ENCODE measurements at regions not wholly inside any gene's neighbourhood (a gene's known extent, or its start where the extent isn't known, plus 50 kb on each side); places are given as distances from the start of the nearest gene placed in this dataset.
A peak's percentile ranks its signal among the peaks of the same experiment; 100 is the strongest.

DNA sequence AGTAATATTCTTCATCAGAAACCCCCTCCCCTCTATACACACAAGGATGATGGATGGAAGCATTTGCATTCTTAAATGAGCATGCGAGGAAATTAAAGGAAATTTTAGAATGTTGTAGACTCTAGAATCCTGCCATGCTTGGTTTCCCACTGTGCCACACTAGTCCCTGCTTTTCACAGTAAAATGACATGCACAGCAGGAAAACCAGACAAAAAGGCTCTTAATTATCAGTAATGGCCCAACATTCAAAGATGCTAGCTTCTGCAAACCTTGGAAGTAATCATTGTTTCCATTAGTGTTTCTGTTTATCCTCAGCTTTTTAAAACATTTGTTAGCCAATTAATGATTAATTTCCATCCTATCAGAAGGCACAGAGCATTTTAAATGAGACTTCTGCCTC lies 255.8 kb downstream of the SLCO4C1 start:
- no peak for TF ChIP-seq POLR2A (IDR thresholded peaks at IDR 0.05)
- DNase-seq (ENCODE audit: low spot score in 2 of 2), result no peak
- intact Hi-C loops (cut with DNase I; ENCODE audit: low total_unique reads), result no loop called here
- 74 to 78% methylated on average over 1 of the region's 1 CpG for WGBS, 2 donors
- no peak overlapping the region for H3K4me3 ChIP-seq (ENCODE audit: low read depth, poor library complexity, severe bottlenecking)

DNA sequence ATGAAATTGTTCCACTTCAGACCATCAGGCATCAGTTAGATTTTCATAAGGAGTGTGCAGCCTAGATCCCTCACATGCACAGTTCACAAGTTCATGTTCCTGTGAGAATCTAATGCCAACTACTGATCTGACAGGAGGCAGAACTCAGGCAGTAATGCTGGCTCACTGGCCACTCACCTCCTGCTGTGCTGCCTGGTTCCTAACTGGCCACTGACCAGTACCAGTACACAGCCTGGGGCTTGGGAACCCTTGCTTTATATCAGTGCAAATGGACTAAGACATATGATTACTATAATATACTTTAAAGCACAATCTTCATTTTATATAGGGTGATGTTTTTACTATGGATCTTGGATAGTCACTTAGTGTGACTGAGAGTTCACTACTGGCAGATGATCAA lies 259.2 kb downstream of the SLCO4C1 start:
- intact Hi-C loops (cut with DNase I; ENCODE audit: low total_unique reads), result no loop called here
- no peak overlapping the region for H3K4me3 ChIP-seq (ENCODE audit: low read depth, poor library complexity, severe bottlenecking)
- no peak for TF ChIP-seq POLR2A (IDR thresholded peaks at IDR 0.05)
- TF ChIP-seq, protein P1, sequence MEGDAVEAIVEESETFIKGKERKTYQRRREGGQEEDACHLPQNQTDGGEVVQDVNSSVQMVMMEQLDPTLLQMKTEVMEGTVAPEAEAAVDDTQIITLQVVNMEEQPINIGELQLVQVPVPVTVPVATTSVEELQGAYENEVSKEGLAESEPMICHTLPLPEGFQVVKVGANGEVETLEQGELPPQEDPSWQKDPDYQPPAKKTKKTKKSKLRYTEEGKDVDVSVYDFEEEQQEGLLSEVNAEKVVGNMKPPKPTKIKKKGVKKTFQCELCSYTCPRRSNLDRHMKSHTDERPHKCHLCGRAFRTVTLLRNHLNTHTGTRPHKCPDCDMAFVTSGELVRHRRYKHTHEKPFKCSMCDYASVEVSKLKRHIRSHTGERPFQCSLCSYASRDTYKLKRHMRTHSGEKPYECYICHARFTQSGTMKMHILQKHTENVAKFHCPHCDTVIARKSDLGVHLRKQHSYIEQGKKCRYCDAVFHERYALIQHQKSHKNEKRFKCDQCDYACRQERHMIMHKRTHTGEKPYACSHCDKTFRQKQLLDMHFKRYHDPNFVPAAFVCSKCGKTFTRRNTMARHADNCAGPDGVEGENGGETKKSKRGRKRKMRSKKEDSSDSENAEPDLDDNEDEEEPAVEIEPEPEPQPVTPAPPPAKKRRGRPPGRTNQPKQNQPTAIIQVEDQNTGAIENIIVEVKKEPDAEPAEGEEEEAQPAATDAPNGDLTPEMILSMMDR (IDR thresholded peaks at IDR 0.05), result no peak
- no peak for DNase-seq (ENCODE audit: low spot score in 2 of 2)

DNA sequence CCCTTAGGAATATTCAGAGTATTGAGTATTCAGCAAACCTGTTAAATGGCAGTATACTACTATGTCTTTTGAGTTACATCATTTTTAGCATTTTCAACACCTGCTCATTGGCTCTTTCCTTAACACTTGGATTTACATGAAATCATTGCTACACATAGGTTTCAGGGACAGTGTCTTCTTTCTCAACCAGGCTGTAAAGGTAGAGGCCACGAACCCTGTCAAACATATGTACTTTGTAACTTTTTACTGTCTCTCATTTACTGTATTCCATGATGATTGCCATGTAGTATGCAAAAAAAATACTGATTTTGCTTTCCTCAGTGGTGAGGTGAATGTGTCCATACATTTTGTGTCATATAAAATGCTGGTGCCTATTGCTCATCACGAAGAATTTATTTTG lies 264.4 kb downstream of the SLCO4C1 start:
- 77 to 79% methylated on average over 2 of the region's 2 CpGs for WGBS, 2 donors
- intact Hi-C loops (cut with DNase I; ENCODE audit: low total_unique reads), result no loop called here
- TF ChIP-seq POLR2A (IDR thresholded peaks at IDR 0.05), result no peak
- TF ChIP-seq, protein P1 (IDR thresholded peaks at IDR 0.05), result no peak
- no peak overlapping the region for H3K4me3 ChIP-seq (ENCODE audit: low read depth, poor library complexity, severe bottlenecking)
- no peak for DNase-seq (ENCODE audit: low spot score in 2 of 2)

DNA sequence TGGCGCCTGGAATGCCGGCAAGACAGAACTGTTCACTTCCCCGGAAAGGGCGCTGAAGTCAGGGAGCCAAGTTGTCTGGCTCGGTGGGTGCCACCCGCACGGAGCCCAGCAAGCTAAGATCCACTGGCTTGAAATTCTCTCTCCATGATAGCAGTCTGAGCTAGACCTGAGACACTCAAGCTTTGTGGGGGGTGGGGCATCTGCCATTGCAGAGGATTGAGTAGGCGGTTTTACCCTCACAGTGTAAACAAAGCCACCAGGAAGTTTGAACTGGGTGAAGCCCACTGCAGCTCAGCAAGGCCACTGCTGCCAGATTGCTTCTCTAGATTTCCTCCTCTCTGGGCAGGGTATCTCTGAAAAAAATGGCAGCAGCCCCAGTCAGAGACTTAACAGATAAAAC lies 277.4 kb downstream of the SLCO4C1 start:
- WGBS, 2 donors, result 89 to 90% methylated on average over 8 of the region's 8 CpGs
- peak in 1 of 2 donors; percentile 68 for DNase-seq (ENCODE audit: low spot score in 2 of 2)
- H3K4me3 ChIP-seq (ENCODE audit: low read depth, poor library complexity, severe bottlenecking), result no peak overlapping the region
- TF ChIP-seq POLR2A (IDR thresholded peaks at IDR 0.05), result no peak
- TF ChIP-seq, protein P1 (IDR thresholded peaks at IDR 0.05), result no peak
- intact Hi-C loops (cut with DNase I; ENCODE audit: low total_unique reads), result no loop called here

DNA sequence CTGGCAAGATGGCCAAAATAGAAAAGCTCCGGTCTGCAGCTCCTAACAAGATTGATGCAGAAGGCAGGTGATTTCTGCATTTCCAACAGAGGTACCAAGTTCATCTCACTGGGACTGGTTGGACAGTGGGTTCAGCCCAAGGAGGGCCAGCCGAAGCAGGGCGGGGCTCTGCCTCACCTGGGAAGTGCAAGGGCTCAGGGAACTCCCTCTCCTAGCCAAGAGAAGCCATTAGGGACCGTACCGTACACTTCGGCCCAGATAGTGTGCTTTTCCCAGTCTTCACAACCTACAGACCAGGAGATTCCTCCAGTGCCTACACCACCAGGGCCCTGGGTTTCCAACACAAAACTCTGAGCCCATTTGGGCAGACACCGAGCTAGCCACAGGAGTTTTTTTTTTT lies 277.8 kb downstream of the SLCO4C1 start:
- intact Hi-C loops (cut with DNase I; ENCODE audit: low total_unique reads), result no loop called here
- no peak overlapping the region for H3K4me3 ChIP-seq (ENCODE audit: low read depth, poor library complexity, severe bottlenecking)
- DNase-seq (ENCODE audit: low spot score in 2 of 2), result peak in 1 of 2 donors; percentile 50
- TF ChIP-seq POLR2A (IDR thresholded peaks at IDR 0.05), result no peak
- TF ChIP-seq, protein P1 (IDR thresholded peaks at IDR 0.05), result no peak
- WGBS, 2 donors, result 66 to 73% methylated on average over 7 of the region's 7 CpGs

DNA sequence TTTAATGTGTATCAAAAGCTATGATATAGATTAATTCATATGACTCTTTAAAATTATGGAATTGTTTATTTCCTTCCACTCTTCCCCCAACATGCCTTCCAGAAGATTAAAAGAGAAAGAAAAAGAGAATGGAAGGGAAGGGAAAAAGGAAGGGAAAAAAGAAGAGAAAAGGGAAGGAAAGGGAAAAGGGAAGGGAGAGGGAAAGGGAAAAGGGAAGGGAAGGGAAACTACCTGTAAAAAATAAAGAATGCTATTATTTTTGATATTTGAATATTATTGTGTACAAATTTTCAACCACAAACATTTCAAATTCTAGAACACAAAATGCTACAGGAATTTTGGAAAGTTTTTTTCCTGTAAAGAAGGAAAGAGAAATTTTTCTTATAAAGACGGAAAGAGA lies 281.7 kb downstream of the SLCO4C1 start:
- TF ChIP-seq, protein P1 (IDR thresholded peaks at IDR 0.05), result no peak
- no peak for TF ChIP-seq POLR2A (IDR thresholded peaks at IDR 0.05)
- intact Hi-C loops (cut with DNase I; ENCODE audit: low total_unique reads), result no loop called here
- no peak overlapping the region for H3K4me3 ChIP-seq (ENCODE audit: low read depth, poor library complexity, severe bottlenecking)
- DNase-seq (ENCODE audit: low spot score in 2 of 2), result no peak
- 64 to 67% methylated on average over 1 of the region's 1 CpG for WGBS, 2 donors
